ENCODE measurements at regions not wholly inside any gene's neighbourhood (a gene's known extent, or its start where the extent isn't known, plus 50 kb on each side); places are given as distances from the start of the nearest gene placed in this dataset.
A peak's percentile ranks its signal among the peaks of the same experiment; 100 is the strongest.

DNA sequence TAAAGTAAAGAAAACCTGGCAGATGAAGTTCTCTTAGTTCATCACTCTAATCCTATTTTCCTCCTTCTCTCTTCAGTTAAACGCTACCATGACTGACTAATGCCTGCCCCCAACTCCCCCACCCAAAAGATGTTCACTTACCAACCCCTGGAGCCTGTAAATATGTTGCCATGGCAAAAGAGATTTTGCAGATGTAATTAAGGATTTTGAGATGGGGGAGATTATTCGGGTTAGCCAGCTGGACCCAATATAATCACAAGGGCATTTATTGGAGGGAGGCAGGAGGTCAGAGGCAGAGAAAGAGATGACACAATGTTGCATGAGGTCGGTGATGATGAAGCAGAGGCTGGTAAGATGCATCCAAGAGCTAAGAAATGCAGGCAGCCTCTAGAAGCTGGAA, 69.3 kb upstream of the PPP2R5A start:
- H3K4me3 ChIP-seq (replicated peaks in 1 of 3; ENCODE audit: low read depth in 2 of 3, low read length in 3 of 3): no peak overlapping the region

DNA sequence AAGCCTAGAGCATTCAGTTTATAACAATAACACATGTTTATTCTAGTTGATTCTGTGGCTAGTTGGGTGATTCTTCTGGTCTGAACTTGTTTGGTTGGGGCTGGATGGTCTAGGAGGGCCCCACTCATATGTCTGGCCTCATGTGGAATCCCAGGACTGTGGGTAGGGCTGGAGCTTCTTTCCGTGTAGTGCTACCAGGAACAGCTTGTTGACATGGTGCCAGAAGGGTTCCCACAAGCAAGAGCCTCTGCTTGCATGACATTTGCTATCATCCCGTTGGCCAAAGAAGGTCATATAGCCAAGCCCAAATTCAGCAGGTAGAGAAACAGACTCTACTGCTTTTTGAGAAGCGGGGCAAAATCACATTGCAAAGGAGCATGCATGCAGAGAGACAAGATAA, 67.6 kb upstream of the PPP2R5A start:
- Mint-ChIP-seq H3K36me3 (no peaks in the 10 kb centered on the region), H3K27ac (no peak overlapping the region), H3K4me3 (no peak overlapping the region), H3K4me1 (peaks cover 8% of the 10 kb centered on the region), H3K27me3 (ENCODE audit: low read depth in 3 of 3) (peaks cover 1 to 4% (median 1%) of the 10 kb centered on the region in 3 donors), H3K9me3 (no peaks in the 10 kb centered on the region)
- no peak overlapping the region for H2AFZ ChIP-seq (ENCODE audit: insufficient read depth, low read depth, low read length, poor library complexity, severe bottlenecking)
- no peaks in the 10 kb centered on the region for H3K4me1 ChIP-seq (ENCODE audit: control insufficient read depth in 1 of 2, insufficient read depth in 2 of 2, low read length in 2 of 2)
- H3K27me3 ChIP-seq (ENCODE audit: control insufficient read depth in 2 of 2, insufficient read depth in 2 of 2, low read length in 2 of 2): no peaks in the 10 kb centered on the region
- no peak overlapping the region for H3K4me2 ChIP-seq (replicated peaks; ENCODE audit: extremely low read depth, low read length, poor library complexity, severe bottlenecking)
- intact Hi-C loops (cut with micrococcal nuclease): loop anchor here in 1 of 2 donors (5.0 kb wide), 1 partner anchor 45 kb away; no protein-coding TSS in a partner anchor
- no peak for DNase-seq
- no peaks in the 10 kb centered on the region for H3K36me3 ChIP-seq (replicated peaks in 1 of 2; ENCODE audit: control insufficient read depth in 1 of 2, insufficient read depth in 2 of 2, low read length in 2 of 2)
- H4K20me1 ChIP-seq (ENCODE audit: insufficient read depth, low read length): no peaks in the 10 kb centered on the region
- 78% methylated on average over 2 of the region's 3 CpGs for WGBS (ENCODE audit: insufficient coverage)
- no peaks in the 10 kb centered on the region for H3K9me3 ChIP-seq (replicated peaks in 1 of 2; ENCODE audit: control insufficient read depth in 1 of 2, insufficient read depth in 1 of 2, low read length in 2 of 2)
- no peak overlapping the region for H3K9ac ChIP-seq (ENCODE audit: insufficient read depth, low read length, poor library complexity, severe bottlenecking)
- TF ChIP-seq, protein P1, sequence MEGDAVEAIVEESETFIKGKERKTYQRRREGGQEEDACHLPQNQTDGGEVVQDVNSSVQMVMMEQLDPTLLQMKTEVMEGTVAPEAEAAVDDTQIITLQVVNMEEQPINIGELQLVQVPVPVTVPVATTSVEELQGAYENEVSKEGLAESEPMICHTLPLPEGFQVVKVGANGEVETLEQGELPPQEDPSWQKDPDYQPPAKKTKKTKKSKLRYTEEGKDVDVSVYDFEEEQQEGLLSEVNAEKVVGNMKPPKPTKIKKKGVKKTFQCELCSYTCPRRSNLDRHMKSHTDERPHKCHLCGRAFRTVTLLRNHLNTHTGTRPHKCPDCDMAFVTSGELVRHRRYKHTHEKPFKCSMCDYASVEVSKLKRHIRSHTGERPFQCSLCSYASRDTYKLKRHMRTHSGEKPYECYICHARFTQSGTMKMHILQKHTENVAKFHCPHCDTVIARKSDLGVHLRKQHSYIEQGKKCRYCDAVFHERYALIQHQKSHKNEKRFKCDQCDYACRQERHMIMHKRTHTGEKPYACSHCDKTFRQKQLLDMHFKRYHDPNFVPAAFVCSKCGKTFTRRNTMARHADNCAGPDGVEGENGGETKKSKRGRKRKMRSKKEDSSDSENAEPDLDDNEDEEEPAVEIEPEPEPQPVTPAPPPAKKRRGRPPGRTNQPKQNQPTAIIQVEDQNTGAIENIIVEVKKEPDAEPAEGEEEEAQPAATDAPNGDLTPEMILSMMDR (IDR thresholded peaks at IDR 0.05): no peak
- no peak overlapping the region for H3K27ac ChIP-seq (ENCODE audit: low read depth in 1 of 2, low read length in 2 of 2)
- H3K4me3 ChIP-seq (replicated peaks in 1 of 3; ENCODE audit: low read depth in 2 of 3, low read length in 3 of 3): no peak overlapping the region
- H3K79me2 ChIP-seq (ENCODE audit: insufficient read depth, low read length): no peaks in the 10 kb centered on the region

More for the DNA sequence above, 69.3 kb upstream of the PPP2R5A start:
- no peak overlapping the region for H3K4me2 ChIP-seq (replicated peaks; ENCODE audit: extremely low read depth, low read length, poor library complexity, severe bottlenecking)
- no peaks in the 10 kb centered on the region for H3K9me3 ChIP-seq (replicated peaks in 1 of 2; ENCODE audit: control insufficient read depth in 1 of 2, insufficient read depth in 1 of 2, low read length in 2 of 2)
- TF ChIP-seq, protein P1 (IDR thresholded peaks at IDR 0.05): no peak
- Mint-ChIP-seq H3K9me3 (no peaks in the 10 kb centered on the region), H3K4me3 (no peak overlapping the region), H3K27me3 (ENCODE audit: low read depth in 3 of 3) (peaks cover 1 to 4% (median 1%) of the 10 kb centered on the region in 3 donors), H3K27ac (peak overlapping the region in 2 of 7 donors; percentile 12 to 40), H3K36me3 (no peaks in the 10 kb centered on the region), H3K4me1 (peaks cover 8% of the 10 kb centered on the region)
- no peaks in the 10 kb centered on the region for H3K27me3 ChIP-seq (ENCODE audit: control insufficient read depth in 2 of 2, insufficient read depth in 2 of 2, low read length in 2 of 2)
- H3K4me1 ChIP-seq (ENCODE audit: control insufficient read depth in 1 of 2, insufficient read depth in 2 of 2, low read length in 2 of 2): no peaks in the 10 kb centered on the region
- no peak overlapping the region for H2AFZ ChIP-seq (ENCODE audit: insufficient read depth, low read depth, low read length, poor library complexity, severe bottlenecking)
- H3K9ac ChIP-seq (ENCODE audit: insufficient read depth, low read length, poor library complexity, severe bottlenecking): no peak overlapping the region
- no peak overlapping the region for H3K27ac ChIP-seq (ENCODE audit: low read depth in 1 of 2, low read length in 2 of 2)
- H4K20me1 ChIP-seq (ENCODE audit: insufficient read depth, low read length): no peaks in the 10 kb centered on the region
- intact Hi-C loops (cut with micrococcal nuclease): loop anchor here in 1 of 2 donors (5.0 kb wide), 1 partner anchor 46 kb away; no protein-coding TSS in a partner anchor
- no peaks in the 10 kb centered on the region for H3K79me2 ChIP-seq (ENCODE audit: insufficient read depth, low read length)
- no peak for DNase-seq
- WGBS (ENCODE audit: insufficient coverage): 94% methylated on average over 3 of the region's 3 CpGs
- H3K36me3 ChIP-seq (replicated peaks in 1 of 2; ENCODE audit: control insufficient read depth in 1 of 2, insufficient read depth in 2 of 2, low read length in 2 of 2): no peaks in the 10 kb centered on the region
